ENCODE measurements at regions not wholly inside any gene's neighbourhood (a gene's known extent, or its start where the extent isn't known, plus 50 kb on each side); places are given as distances from the start of the nearest gene placed in this dataset.

DNA sequence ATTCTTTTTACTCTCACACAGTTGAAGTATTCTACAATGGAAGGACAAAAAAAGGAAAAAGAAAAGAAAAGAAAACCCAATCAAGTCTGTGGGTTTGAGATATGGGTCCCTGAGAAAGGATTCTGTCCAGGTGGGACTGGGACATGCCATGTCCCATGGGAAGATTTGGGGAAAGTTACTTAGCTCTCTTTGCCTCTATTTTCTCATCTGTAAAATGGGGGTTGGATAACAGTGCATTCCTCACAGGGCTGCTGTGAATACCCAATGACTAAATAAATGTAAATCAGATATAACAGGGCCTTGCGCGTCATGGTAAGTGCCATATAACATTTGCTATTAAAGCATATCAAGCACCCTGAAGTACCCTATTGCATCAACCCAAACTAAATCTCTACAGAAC lies 105.7 kb downstream of the CPN2 start:
- TF ChIP-seq, protein P1, sequence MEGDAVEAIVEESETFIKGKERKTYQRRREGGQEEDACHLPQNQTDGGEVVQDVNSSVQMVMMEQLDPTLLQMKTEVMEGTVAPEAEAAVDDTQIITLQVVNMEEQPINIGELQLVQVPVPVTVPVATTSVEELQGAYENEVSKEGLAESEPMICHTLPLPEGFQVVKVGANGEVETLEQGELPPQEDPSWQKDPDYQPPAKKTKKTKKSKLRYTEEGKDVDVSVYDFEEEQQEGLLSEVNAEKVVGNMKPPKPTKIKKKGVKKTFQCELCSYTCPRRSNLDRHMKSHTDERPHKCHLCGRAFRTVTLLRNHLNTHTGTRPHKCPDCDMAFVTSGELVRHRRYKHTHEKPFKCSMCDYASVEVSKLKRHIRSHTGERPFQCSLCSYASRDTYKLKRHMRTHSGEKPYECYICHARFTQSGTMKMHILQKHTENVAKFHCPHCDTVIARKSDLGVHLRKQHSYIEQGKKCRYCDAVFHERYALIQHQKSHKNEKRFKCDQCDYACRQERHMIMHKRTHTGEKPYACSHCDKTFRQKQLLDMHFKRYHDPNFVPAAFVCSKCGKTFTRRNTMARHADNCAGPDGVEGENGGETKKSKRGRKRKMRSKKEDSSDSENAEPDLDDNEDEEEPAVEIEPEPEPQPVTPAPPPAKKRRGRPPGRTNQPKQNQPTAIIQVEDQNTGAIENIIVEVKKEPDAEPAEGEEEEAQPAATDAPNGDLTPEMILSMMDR (IDR thresholded peaks at IDR 0.05; ENCODE audit: low read depth, low read length) = no peak

DNA sequence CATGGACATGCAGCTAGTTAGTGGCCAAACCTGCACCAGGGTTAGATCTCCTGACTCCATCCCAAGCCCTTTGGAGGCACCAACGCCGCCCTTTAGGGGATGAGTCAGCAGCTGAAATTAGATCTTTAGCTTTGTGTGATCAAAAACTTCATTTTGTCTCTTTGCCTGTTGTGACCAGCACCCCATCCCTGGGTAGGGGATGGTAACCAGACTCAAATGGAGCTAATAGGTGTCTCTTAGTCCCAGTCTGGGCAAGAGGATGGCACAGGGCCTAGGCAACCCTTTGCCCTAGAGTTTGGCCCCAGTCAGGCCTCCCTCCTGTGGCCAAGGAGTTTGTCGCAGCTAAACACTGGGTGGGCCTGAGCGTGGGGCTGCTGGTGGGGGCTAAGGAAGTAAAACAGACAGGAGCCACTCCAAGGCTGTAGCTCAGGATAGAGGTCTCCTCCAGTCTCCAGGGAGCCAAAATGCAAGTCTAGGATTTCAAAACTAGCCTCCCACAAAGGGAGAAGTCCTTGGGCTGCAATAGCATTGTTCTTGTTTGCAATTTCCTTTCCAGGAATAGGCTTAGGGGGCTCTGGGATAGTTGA lies 105.1 kb downstream of the CPN2 start:
- TF ChIP-seq, protein P1 (IDR thresholded peaks at IDR 0.05; ENCODE audit: low read depth, low read length) = no peak
- no peak for DNase-seq (ENCODE audit: extremely low read depth, low read depth)

More for the DNA sequence above, 105.7 kb downstream of the CPN2 start:
- DNase-seq (ENCODE audit: extremely low read depth, low read depth) = no peak

DNA sequence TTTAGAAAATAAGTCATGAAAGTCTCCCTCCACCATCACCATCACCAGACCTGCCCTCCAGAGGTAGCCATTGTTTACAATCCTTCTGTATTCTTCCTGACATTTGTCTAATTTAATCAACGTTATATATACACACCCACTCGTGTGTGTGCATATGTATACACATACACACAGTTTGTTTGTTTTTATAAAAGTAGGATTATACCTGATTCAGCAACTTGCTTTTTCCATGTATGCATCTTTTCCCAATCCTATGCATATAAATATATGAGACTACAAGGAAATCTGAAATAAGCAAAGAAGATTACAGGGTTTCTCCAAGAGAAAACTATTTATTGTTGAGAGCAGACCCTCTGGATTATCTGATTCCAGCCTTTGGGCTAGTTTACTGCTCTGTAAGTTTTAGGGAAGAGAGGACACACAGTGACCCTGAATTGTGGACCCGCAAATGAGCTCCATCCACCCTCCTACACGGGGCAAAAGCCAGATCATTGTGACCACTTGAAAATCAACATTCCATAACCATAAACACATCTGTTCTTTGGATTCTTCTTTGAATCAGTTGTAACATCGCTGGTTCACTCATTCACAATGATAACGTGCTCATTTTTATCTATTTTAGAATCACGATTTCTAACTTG lies 104.3 kb downstream of the CPN2 start:
- TF ChIP-seq, protein P1 (IDR thresholded peaks at IDR 0.05; ENCODE audit: low read depth, low read length) = no peak
- DNase-seq (ENCODE audit: extremely low read depth, low read depth) = no peak

DNA sequence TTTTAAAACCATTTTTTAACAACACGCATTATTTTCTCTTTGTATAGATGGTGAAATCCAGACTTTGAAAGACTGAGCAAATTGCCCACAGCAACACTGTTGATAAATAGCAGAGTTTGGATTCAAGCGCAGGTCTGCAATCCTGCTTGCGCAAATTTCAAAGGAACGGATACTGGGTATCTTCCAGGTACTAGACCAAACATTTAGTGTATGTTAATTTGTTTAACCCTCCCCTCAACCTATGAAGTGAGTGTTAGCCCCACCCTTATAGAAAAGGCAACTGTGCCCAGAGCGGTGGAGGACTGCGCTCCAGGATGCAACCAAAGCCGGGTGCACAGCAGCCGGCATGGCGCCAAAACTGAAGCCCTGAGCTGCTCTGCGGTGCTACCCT lies 103.8 kb downstream of the CPN2 start:
- no peak for DNase-seq (ENCODE audit: extremely low read depth, low read depth)
- TF ChIP-seq, protein P1 (IDR thresholded peaks at IDR 0.05; ENCODE audit: low read depth, low read length) = no peak

DNA sequence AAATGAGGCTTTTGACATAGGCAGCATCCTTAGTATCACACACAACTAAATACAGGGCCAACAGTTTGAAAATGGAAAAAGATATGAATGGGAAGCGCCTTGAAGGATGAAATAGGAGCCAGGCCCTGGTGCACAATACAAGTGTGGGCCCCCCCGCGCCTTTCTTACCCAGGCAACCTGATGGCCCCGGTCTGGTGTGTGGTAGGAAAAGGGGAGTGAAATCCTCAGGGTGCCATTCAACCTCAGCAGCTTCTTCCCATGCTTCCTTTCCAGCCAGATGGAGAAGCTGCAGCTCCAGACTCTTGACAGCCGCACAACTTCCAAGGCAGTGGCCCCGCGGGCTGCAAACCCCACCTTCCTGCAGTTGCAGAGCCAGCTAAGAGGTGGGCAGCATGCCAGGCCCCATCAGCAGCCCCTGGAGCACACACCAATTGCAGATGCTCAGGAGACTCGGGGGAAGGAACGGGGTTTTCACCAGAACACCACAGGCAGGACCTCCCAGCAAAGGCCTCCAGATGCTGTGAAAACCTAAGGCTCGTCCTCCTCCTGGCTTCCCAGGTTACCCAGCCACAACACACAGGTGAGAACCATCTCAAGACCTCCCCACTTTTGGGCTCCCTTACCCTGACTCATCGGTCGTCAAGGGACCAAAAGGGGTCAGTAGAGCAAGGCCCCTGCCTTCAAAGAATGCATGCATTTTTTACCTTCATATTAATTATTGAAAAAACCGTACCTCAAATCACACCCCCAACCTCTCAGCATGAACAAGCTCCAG lies 101.6 kb downstream of the CPN2 start:
- DNase-seq (ENCODE audit: extremely low read depth, low read depth) = no peak
- TF ChIP-seq, protein P1 (IDR thresholded peaks at IDR 0.05; ENCODE audit: low read depth, low read length) = no peak

DNA sequence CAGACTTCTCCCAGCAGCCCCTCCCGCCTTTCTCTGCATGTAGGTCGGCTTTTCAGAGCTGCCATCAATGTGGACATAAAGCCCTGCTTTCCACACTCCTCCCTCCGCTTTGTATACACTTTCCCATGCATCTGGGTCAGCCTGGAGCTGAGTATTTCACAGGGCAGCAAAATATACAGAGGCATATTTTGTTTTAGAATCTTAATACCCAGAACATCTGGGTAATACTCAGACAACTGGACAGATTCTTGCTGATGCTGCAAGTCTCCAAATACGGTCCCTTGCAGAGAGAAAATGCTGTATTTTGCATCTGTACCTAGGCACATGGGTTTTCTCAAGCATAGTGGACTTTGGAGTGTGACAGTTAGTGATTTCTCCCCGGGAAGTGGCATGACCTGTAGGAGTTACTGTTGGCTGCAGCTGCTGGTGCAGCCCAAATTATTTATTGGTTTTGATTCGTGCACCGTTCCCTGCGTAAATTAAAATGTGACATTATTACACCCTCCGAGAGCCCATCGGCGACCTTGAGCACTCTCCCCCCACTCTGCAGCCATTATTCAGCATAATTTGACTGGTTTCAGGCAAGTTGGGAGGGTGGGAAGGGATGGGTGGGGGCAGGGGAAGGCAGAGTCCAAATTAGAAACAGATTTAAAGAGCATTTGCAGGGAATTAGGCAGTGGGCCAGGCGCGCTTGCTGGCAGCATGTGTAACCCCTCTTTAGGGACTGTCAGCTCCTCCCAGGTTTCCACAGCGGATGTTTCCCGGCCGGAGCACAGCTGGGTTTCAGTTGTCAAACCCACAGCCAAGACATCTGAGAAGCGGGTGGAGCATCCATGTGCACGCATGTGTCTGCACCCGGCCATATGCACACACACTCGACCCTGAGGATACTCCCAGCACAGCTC lies 100.8 kb downstream of the CPN2 start:
- DNase-seq (ENCODE audit: extremely low read depth, low read depth) = peak; percentile 96
- TF ChIP-seq, protein P1 (IDR thresholded peaks at IDR 0.05; ENCODE audit: low read depth, low read length) = no peak

Data from AG09319 (cell line).